HT1080 (cell line): ENCODE measurements at regions not wholly inside any gene's neighbourhood (a gene's known extent, or its start where the extent isn't known, plus 50 kb on each side); places are given as distances from the start of the nearest gene placed in this dataset. TPM values are rescaled to one million over a fixed set of nuclear protein-coding genes. Genes with fewer than 3 reads are reported as not detected.
A peak's percentile ranks its signal among the peaks of the same experiment; 100 is the strongest.

ENCODE experiments used
- DNase-seq: peaks from one replicate; pipeline ENCODE4 v3.0.0-alpha.2; 2015; ENCODE audit warnings: low read depth
- small RNA-seq: library from RNA; depleted of rRNA; stranded (forward); fragments of <200 nt; gene quantifications from one replicate; pipeline ENCODE3, GENCODE V24; 2014

- DNase-seq, result peak; percentile 31
Measured at GRCh38 chr6:139433631-139434419, 59.4 kb upstream of the CITED2 start.

- no peak for DNase-seq
Measured at GRCh38 chr6:139431602-139431956, 57.1 kb upstream of the CITED2 start.

GRCh38 chr6:139430899-139431601, 56.6 kb upstream of the CITED2 start:
- no peak for DNase-seq

- DNase-seq, result no peak
Measured at GRCh38 chr6:139429580-139430145, 55.2 kb upstream of the CITED2 start.

- no peak for DNase-seq
Measured at GRCh38 chr6:139427199-139427598, 52.8 kb upstream of the CITED2 start.

GRCh38 chr6:139426795-139427194, 52.3 kb upstream of the CITED2 start:
- DNase-seq, result no peak

- DNase-seq, result no peak
Measured at GRCh38 chr6:139425780-139426179, 51.3 kb upstream of the CITED2 start.

GRCh38 chr6:139423971-139424667, 49.7 kb upstream of the CITED2 start:
- no peak for DNase-seq

Small RNAs in the stretch of these regions (small RNA-seq; reads per million reads assigned to genes)
- gene AL357080.1 (not detected), gene MIR3668 (not detected), gene MIR4465 (not detected), gene RN7SKP106 (not detected), gene RNA5SP220 (not detected)
